ENCODE measurements at regions not wholly inside any gene's neighbourhood (a gene's known extent, or its start where the extent isn't known, plus 50 kb on each side); places are given as distances from the start of the nearest gene placed in this dataset.

DNA sequence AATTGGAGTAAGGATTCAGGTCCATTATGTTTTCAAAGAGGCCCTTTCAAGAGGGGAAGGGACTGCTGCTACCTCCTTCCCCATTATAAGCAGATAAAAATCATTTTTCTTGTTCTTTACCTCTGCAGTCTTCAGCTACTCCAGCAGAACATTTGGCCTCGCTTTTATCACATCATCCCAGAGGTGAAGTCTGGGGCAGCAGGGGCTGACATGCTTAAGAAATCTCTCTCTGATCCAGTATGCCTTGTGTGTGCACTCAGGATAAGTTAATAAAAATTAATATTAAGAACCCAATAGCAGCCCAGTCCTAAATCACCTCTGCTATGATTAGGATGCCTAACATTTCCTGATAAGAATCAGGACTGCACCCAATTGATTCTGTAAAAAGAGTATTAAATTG, 306.9 kb upstream of the NREP start:
- intact Hi-C loops (cut with DNase I), result no loop called here
- Histone ChIP-seq H3K36me3 (ENCODE audit: insufficient read depth in 1 of 2, low read depth in 1 of 2) (no peaks in the 10 kb centered on the region), H3K27ac (no peak overlapping the region), H3K4me3 (no peak overlapping the region), H3K9me3 (no peaks in the 10 kb centered on the region), H3K27me3 (ENCODE audit: insufficient read depth in 3 of 3, low read length in 2 of 3) (no peaks in the 10 kb centered on the region), H3K4me1 (no peaks in the 10 kb centered on the region)
- no peak for ATAC-seq
- DNase-seq, result no peak
- WGBS, 3 donors, result 81 to 88% (median 85%) methylated on average over 1 of the region's 1 CpG
- TF ChIP-seq, protein P1, sequence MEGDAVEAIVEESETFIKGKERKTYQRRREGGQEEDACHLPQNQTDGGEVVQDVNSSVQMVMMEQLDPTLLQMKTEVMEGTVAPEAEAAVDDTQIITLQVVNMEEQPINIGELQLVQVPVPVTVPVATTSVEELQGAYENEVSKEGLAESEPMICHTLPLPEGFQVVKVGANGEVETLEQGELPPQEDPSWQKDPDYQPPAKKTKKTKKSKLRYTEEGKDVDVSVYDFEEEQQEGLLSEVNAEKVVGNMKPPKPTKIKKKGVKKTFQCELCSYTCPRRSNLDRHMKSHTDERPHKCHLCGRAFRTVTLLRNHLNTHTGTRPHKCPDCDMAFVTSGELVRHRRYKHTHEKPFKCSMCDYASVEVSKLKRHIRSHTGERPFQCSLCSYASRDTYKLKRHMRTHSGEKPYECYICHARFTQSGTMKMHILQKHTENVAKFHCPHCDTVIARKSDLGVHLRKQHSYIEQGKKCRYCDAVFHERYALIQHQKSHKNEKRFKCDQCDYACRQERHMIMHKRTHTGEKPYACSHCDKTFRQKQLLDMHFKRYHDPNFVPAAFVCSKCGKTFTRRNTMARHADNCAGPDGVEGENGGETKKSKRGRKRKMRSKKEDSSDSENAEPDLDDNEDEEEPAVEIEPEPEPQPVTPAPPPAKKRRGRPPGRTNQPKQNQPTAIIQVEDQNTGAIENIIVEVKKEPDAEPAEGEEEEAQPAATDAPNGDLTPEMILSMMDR (IDR thresholded peaks at IDR 0.05), result no peak

DNA sequence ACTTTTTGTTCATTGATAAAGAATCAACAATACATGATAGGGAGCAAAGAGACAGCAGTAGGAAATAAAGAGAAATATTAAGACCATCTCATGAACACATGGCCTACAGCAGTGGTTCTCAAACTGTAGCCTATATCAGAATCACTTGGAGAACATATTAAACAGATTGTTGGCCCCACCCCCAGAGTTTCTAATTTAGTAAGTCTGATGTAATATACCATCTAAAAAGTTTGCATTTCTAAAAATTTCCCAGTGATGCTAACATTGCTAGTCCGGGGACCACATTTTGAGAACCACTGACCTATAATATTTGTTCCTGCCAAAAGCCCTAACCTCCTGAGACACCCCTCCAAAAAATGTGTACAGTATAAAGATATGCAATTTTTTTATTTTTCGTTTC, 306.2 kb upstream of the NREP start:
- intact Hi-C loops (cut with DNase I), result no loop called here
- no peaks in the 10 kb centered on the region for H3K9me3 ChIP-seq
- no peaks in the 10 kb centered on the region for H3K36me3 ChIP-seq (ENCODE audit: insufficient read depth in 1 of 2, low read depth in 1 of 2)
- whole genome bisulfite sequencing, 3 donors, result 69 to 74% (median 73%) methylated on average over 2 of the region's 2 CpGs
- no peaks in the 10 kb centered on the region for H3K4me1 ChIP-seq
- TF ChIP-seq, protein P1 (IDR thresholded peaks at IDR 0.05), result no peak
- no peak for ATAC-seq
- no peak overlapping the region for H3K4me3 ChIP-seq
- no peaks in the 10 kb centered on the region for H3K27me3 ChIP-seq (ENCODE audit: insufficient read depth in 3 of 3, low read length in 2 of 3)
- no peak for DNase-seq
- no peak overlapping the region for H3K27ac ChIP-seq

DNA sequence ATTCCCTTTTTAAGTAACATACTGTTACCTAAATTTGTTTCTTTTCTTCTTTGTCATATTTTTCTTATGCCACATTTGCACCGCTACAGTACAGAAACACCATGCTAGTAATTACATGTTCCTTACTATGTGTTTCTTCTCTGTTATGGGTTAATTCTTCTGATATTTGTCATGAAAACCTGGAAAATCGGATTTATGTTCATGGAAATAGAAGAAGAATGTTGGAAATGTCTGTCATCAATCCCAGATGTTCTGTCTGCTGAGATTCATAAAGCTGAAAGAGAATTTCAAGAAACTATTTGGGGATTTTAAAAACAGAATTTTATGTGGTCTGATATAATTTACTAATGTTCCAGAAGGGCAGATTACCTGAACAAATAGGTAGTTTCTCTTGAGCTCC, 305.2 kb upstream of the NREP start:
- no peaks in the 10 kb centered on the region for H3K9me3 ChIP-seq
- DNase-seq (no peak), ATAC-seq (no peak)
- H3K27ac ChIP-seq, result no peak overlapping the region
- TF ChIP-seq, protein P1 (IDR thresholded peaks at IDR 0.05), result no peak
- H3K4me1 ChIP-seq, result no peaks in the 10 kb centered on the region
- intact Hi-C loops (cut with DNase I), result no loop called here
- H3K36me3 ChIP-seq (ENCODE audit: insufficient read depth in 1 of 2, low read depth in 1 of 2), result no peaks in the 10 kb centered on the region
- H3K27me3 ChIP-seq (ENCODE audit: insufficient read depth in 3 of 3, low read length in 2 of 3), result no peaks in the 10 kb centered on the region
- no peak overlapping the region for H3K4me3 ChIP-seq
- WGBS, 3 donors, result 66 to 72% (median 67%) methylated on average over 2 of the region's 2 CpGs

DNA sequence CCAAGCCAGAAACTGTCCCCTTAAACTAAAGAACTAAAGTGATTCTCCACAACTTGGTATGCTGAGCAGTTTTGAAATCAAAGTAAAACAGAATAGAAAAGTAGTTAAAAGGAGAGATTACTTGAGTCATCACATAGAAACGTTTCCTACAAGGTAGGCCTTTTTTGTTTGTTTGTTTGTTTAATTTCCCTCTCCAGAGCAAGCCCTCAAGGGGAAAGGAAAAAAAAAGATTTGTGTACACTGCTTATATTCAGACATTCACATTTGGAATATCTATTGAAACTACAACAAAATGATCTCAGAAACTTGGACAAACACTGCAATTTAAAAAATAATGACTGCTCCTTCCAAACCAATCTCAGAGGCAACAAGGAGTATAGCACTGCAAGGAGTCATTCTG, 304.7 kb upstream of the NREP start:
- Histone ChIP-seq H3K36me3 (ENCODE audit: insufficient read depth in 1 of 2, low read depth in 1 of 2) (no peaks in the 10 kb centered on the region), H3K4me1 (no peaks in the 10 kb centered on the region), H3K4me3 (no peak overlapping the region), H3K27ac (no peak overlapping the region), H3K27me3 (ENCODE audit: insufficient read depth in 3 of 3, low read length in 2 of 3) (no peaks in the 10 kb centered on the region), H3K9me3 (no peaks in the 10 kb centered on the region)
- TF ChIP-seq, protein P1 (IDR thresholded peaks at IDR 0.05), result no peak
- ATAC-seq (no peak), DNase-seq (no peak)
- intact Hi-C loops (cut with DNase I), result no loop called here
- WGBS, 3 donors, result 14 to 25% (median 24%) methylated on average over 1 of the region's 1 CpG

DNA sequence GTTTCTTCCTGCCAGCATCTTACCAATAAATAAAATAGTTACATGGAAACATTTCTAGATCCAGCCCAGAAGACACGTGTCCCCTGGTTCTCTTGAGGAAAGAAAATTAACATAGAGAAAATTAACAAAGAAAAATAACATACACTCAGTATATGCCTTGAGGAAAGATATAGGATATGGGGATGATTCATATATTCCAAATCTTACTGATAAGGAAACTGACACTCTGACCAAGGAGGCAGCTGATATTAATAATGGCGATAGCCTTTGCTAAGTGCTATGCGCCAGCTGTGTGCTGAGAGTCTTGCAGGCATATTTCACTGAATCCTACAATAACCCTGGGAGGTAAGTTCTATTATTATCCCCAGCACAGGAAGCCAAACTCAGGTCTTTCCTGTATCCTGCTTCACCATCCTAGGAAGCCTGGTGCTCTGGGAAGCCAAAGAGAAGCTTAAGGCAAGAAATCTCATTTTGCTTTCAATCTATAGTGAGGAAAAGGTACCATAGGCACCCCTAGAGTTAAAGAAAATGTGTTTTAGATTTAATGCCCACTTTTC, 302.7 kb upstream of the NREP start:
- Histone ChIP-seq H3K4me1 (no peaks in the 10 kb centered on the region), H3K27ac (no peak overlapping the region), H3K27me3 (ENCODE audit: insufficient read depth in 3 of 3, low read length in 2 of 3) (no peaks in the 10 kb centered on the region), H3K4me3 (no peak overlapping the region), H3K9me3 (peaks cover 5% of the 10 kb centered on the region), H3K36me3 (ENCODE audit: insufficient read depth in 1 of 2, low read depth in 1 of 2) (no peaks in the 10 kb centered on the region)
- intact Hi-C loops (cut with DNase I), result no loop called here
- WGBS, 3 donors, result 71 to 81% (median 75%) methylated on average over 3 of the region's 3 CpGs
- no peak for DNase-seq
- no peak for ATAC-seq
- TF ChIP-seq, protein P1 (IDR thresholded peaks at IDR 0.05), result no peak
